ENCODE measurements at regions not wholly inside any gene's neighbourhood (a gene's known extent, or its start where the extent isn't known, plus 50 kb on each side); places are given as distances from the start of the nearest gene placed in this dataset.

DNA sequence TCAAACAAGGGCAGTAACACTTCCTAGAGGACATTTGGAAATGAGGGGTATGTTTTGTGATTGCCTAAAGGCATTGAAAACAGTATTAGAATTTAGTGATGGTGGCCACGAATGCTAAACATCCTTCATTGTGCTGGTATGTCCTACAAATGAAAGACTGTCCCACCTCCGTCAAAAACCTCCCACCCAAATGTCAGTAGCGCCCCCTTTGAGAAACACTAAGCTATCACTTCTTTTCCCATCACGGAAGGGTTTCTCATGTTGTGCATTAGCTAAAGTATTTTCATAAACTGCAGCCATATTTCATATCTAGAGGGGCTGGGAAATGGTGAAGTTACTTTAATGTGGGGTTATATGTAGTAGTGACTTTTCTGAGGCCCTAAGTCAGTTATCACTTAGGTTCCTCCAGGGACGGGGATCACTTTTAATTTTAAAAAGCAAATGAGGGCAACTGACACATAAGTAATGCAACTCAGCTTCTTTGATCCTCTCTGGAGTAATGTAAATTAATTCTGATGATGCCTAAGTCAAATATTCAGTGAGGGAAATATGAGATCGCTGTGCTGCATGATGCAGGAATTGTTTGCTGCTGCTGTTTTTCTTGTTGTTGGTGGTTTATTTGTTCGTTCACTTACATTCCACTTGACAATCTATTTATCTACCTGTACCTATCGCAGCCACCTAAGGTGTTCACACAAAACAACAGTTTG, 1403.4 kb upstream of the TENM4 start:
- TF ChIP-seq, protein P1, sequence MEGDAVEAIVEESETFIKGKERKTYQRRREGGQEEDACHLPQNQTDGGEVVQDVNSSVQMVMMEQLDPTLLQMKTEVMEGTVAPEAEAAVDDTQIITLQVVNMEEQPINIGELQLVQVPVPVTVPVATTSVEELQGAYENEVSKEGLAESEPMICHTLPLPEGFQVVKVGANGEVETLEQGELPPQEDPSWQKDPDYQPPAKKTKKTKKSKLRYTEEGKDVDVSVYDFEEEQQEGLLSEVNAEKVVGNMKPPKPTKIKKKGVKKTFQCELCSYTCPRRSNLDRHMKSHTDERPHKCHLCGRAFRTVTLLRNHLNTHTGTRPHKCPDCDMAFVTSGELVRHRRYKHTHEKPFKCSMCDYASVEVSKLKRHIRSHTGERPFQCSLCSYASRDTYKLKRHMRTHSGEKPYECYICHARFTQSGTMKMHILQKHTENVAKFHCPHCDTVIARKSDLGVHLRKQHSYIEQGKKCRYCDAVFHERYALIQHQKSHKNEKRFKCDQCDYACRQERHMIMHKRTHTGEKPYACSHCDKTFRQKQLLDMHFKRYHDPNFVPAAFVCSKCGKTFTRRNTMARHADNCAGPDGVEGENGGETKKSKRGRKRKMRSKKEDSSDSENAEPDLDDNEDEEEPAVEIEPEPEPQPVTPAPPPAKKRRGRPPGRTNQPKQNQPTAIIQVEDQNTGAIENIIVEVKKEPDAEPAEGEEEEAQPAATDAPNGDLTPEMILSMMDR (IDR thresholded peaks at IDR 0.05) = no peak

DNA sequence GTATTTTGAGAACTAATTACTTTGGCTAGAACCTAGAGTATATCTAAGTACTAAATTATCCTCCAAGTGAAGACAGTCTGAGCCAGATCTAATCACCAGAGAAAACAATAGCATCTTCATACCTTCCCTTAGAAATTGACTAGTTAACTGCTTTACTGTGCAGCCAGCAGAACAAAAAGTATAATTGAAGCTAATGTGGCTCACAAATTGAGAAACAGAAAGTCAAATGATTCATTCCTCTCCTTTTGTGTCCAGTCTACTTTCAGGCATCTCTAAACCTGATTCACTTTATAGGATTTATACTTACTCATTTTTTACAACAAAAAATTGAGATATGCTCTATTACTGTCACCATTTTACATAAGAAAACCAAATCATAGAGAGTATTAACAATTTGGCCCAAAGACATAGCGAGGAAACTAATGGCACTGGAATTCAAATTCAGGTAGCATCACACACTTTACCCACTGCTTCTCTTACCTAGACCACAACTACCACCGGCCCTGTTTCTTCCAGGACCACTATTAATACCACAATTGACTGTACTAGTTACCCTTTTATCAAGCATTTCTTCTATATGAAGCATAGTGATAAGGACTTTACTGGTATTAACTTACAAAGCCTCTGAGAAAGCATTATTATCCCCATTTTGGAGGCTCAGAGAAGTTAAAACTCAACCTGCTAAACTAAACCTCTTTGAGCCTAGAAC, 1402.6 kb upstream of the TENM4 start:
- TF ChIP-seq, protein P1 (IDR thresholded peaks at IDR 0.05) = no peak

DNA sequence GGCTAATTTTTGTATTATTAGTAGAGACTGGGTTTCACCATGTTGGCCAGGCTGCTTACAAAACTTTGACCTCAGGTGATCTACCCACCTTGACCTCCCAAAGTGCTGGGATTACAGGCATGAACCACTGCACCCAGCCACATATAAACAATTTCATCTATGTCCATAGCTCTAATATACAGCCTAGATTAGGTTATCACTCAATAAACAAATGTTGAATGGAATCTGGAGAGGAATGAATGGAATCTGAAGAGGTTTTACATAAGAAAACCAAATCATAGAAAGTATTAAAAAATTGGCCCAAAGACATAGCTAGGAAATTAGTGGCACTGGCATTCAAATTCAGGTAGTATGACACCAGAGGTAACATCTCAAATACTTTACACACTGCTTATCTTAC, 1401.4 kb upstream of the TENM4 start:
- TF ChIP-seq, protein P1 (IDR thresholded peaks at IDR 0.05) = no peak

GRCh38 chr11:80841675-80842074, 1400.8 kb upstream of the TENM4 start:
- TF ChIP-seq, protein P1 (IDR thresholded peaks at IDR 0.05) = no peak

DNA sequence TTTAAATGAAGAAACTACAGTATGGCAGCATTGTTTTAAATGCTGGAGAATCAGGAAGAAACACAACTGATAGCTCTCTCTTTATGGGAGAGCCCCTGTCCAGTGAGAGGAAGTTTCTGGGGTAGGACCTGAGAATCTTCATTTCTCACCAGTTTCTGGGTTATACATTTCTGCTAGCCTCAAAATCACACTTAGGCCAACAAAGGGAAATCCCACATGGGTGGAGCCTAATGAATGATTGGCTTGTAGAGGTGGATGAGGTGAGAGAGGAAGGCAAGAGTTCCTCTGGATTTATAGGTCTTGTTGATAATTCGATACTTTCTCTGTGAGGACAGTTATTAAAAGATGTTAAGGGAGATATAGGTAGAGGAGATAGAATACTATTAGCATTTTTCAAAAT, 1397.3 kb upstream of the TENM4 start:
- TF ChIP-seq, protein P1 (IDR thresholded peaks at IDR 0.05) = no peak

DNA sequence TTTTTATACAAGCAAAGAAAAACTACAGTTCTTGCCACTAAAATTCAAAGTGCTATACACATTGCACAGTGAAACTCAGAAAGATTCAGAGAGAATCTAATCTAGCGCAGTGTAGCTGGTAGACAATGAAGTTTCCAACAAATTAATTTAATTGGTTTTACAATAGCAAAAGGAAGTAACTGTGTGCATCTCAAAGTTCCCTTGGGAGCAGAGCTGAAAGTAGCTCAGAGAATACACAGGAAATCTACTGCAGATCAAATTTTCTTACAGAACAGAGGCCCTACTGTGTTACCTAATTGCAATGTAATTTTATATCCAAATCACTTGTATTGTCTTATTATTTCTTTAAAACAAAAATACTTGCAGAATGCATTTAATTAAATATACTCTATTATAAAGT, 1396.2 kb upstream of the TENM4 start:
- TF ChIP-seq, protein P1 (IDR thresholded peaks at IDR 0.05) = no peak

DNA sequence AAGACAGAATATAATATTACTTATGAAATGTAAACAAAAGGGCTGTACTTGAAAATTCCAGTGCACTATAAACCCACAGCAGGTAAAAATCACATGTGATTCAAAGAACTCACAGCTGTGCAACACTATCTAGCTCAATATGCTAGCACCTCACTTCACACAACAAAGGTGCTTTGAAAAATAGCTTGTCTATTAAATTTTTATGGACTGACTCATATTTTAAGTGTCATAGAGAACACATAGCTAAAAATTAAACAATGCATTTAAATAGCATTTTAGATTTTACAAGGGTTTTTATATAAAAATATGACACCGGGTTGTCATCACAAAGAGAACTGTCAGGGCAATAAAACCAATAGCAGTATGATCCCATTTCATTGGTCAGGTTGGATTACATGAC, 1390.5 kb upstream of the TENM4 start:
- TF ChIP-seq, protein P1 (IDR thresholded peaks at IDR 0.05) = no peak
